ENCODE measurements at regions not wholly inside any gene's neighbourhood (a gene's known extent, or its start where the extent isn't known, plus 50 kb on each side); places are given as distances from the start of the nearest gene placed in this dataset.

DNA sequence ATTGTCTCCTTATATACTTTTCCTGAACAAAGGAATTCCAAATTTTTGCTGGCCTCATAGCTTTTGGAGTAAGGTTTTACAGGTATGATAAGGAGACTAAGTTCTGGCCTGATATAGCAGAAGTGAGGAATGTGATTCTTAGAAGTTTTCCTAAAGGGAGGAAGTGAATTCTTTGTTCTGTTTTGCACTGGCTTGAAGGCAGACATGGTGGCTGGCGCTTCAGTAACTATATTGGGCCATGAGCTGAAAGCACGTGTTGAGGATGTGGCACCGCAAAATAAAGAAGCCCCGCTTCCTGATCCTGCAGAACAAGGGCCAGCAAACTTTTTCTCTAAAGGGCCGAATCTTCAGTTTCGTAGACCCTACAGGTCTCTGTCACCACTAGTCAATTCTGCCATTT lies 224.2 kb downstream of the SNX18 start:
- DNase-seq, result no peak
- TF ChIP-seq, protein P1, sequence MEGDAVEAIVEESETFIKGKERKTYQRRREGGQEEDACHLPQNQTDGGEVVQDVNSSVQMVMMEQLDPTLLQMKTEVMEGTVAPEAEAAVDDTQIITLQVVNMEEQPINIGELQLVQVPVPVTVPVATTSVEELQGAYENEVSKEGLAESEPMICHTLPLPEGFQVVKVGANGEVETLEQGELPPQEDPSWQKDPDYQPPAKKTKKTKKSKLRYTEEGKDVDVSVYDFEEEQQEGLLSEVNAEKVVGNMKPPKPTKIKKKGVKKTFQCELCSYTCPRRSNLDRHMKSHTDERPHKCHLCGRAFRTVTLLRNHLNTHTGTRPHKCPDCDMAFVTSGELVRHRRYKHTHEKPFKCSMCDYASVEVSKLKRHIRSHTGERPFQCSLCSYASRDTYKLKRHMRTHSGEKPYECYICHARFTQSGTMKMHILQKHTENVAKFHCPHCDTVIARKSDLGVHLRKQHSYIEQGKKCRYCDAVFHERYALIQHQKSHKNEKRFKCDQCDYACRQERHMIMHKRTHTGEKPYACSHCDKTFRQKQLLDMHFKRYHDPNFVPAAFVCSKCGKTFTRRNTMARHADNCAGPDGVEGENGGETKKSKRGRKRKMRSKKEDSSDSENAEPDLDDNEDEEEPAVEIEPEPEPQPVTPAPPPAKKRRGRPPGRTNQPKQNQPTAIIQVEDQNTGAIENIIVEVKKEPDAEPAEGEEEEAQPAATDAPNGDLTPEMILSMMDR (IDR thresholded peaks at IDR 0.05), result no peak
- ATAC-seq, result no peak
- intact Hi-C loops (cut with micrococcal nuclease), result no loop called here
- POLR2A ChIA-PET, result no interaction called here
- Mint-ChIP-seq H3K36me3 (ENCODE audit: low read depth) (no peaks in the 10 kb centered on the region), H3K27ac (no peak overlapping the region), H3K4me3 (no peak overlapping the region), H3K4me1 (ENCODE audit: low read depth) (peaks cover 26% of the 10 kb centered on the region), H3K27me3 (peaks cover 3% of the 10 kb centered on the region), H3K9me3 (no peaks in the 10 kb centered on the region)
- CTCF ChIA-PET, result interaction anchor here (1.1 to 1.3 kb wide), 3 partner anchors 17 to 110 kb away, joined by 3 read pairs; no protein-coding TSS in a partner anchor

DNA sequence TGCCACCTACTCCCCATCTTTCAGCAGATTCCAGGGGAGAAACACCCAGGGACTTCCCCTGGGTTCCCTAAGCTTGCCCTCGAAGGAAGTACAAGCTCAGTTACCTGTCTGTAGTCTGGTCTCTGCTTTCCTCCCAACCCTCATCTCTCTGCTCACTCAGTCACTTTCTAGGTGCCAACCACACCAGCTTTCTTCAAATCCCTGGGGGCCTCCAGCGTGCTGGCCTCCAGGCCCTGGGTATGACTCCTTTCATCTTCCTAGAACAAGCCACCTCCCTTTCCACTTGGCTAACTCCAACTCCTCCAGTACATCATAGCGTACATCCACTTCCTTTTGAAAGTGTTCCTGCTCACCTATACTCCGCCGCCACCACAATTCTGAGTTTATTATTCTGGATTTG lies 222.6 kb downstream of the SNX18 start:
- CTCF ChIA-PET, result no interaction called here
- ATAC-seq (no peak), DNase-seq (no peak)
- TF ChIP-seq, protein P1 (IDR thresholded peaks at IDR 0.05), result no peak
- Mint-ChIP-seq H3K9me3 (no peaks in the 10 kb centered on the region), H3K27me3 (peaks cover 3% of the 10 kb centered on the region), H3K27ac (no peak overlapping the region), H3K4me1 (ENCODE audit: low read depth) (peaks cover 19% of the 10 kb centered on the region), H3K4me3 (no peak overlapping the region), H3K36me3 (ENCODE audit: low read depth) (no peaks in the 10 kb centered on the region)
- intact Hi-C loops (cut with micrococcal nuclease), result no loop called here
- POLR2A ChIA-PET, result no interaction called here

DNA sequence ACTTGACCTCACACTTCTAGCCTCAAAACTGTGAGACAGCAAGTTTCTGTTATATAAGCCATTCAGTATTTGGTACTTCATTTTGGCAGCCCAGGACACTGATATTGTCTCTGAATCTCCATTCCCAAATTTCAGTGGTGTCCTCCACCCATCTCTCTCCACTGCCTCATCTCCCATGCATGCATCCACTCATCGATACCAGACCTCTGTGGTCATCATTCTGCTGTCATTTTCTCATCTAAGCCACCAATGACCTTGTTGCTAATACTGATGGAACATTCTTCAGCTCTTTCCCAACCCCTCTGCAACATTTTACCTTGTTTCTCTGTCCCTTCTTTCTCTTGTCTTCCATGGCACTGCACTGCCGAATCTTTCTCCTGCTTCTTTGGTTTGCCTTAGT lies 221.8 kb downstream of the SNX18 start:
- intact Hi-C loops (cut with micrococcal nuclease), result no loop called here
- Mint-ChIP-seq H3K4me3 (no peak overlapping the region), H3K27me3 (peaks cover 3% of the 10 kb centered on the region), H3K4me1 (ENCODE audit: low read depth) (peaks cover 13% of the 10 kb centered on the region), H3K27ac (no peak overlapping the region), H3K9me3 (no peaks in the 10 kb centered on the region), H3K36me3 (ENCODE audit: low read depth) (no peaks in the 10 kb centered on the region)
- TF ChIP-seq, protein P1 (IDR thresholded peaks at IDR 0.05), result no peak
- ATAC-seq (no peak), DNase-seq (no peak)
- ChIA-PET CTCF (no interaction called here), POLR2A (no interaction called here)

DNA sequence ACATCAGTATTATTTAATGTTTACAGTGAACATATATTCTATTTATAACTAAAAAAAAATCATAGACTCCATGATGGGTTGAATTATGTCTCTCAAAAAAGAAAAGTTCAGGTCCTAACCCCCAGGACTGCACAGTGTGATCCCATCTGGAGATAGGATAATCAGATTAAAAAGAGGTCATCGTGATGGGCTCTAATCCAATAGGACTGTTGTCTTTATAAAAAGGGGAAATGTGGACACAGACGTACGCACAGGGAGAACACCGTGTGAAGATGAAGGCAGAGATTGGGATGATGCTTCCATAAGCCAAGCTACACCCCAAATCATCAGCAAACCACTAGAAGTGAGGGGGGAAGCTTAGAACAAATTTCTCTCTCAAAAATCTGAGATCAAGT lies 221.4 kb downstream of the SNX18 start:
- H3K27ac Mint-ChIP-seq, result no peak overlapping the region
- H3K9me3 Mint-ChIP-seq, result no peaks in the 10 kb centered on the region
- H3K4me3 Mint-ChIP-seq, result no peak overlapping the region
- ChIA-PET POLR2A (no interaction called here), CTCF (no interaction called here)
- ATAC-seq, result no peak
- TF ChIP-seq, protein P1 (IDR thresholded peaks at IDR 0.05), result no peak
- H3K36me3 Mint-ChIP-seq (ENCODE audit: low read depth), result no peaks in the 10 kb centered on the region
- H3K4me1 Mint-ChIP-seq (ENCODE audit: low read depth), result peaks cover 9% of the 10 kb centered on the region
- intact Hi-C loops (cut with micrococcal nuclease), result no loop called here
- peaks cover 3% of the 10 kb centered on the region for H3K27me3 Mint-ChIP-seq
- DNase-seq, result no peak

DNA sequence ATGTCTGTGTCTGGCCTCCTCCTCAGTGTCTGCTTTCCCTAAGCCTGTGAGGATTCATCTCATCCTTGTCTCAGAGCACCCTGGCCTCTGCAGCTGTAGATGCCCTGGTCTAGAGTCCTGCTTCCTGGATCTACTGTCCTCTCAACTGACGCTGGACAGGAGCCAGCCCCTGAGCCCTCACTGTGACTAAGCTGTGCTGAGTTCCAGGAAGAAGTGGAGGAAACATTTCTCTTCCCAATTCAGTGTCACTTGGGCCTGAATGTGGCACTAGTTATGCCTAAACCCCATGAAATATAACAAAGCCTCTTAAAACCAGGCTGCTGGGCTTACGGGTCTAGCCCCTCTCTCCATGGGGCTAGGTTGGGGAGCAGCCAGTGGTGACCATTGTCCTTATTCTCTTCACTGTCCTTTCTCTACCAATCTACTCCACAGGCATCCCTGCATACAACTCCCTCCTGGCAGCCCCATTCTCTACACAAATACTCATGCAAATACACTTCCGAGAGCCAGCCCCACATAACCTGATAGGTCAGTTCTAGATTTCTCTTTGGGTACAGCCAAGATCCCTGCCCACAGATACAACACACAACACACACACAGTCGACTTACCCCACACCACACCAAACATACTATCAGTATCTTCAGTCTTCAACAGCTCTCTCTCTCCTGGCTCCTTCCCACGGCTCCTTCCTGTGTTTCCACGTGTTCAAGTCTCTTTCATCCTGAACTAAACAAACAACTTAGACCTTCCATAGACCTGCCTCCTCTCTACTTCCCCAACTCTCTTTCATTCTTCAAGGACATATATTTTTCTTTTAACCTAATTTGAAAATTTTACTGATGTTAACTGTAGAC lies 220.8 kb downstream of the SNX18 start:
- ATAC-seq, result no peak
- no peak overlapping the region for H3K27ac Mint-ChIP-seq

More for the DNA sequence above, 220.8 kb downstream of the SNX18 start:
- peaks cover 3% of the 10 kb centered on the region for H3K27me3 Mint-ChIP-seq
- H3K4me1 Mint-ChIP-seq (ENCODE audit: low read depth), result peaks cover 4% of the 10 kb centered on the region
- no peak for DNase-seq
- no peaks in the 10 kb centered on the region for H3K36me3 Mint-ChIP-seq (ENCODE audit: low read depth)
- TF ChIP-seq, protein P1 (IDR thresholded peaks at IDR 0.05), result no peak
- ChIA-PET CTCF (interaction anchor here (1.0 kb wide), 1 partner anchor 221 kb away, joined by 3 read pairs; the partner anchor contains the start of gene SNX18), POLR2A (no interaction called here)
- intact Hi-C loops (cut with micrococcal nuclease), result no loop called here
- no peak overlapping the region for H3K4me3 Mint-ChIP-seq
- H3K9me3 Mint-ChIP-seq, result no peaks in the 10 kb centered on the region

All from activated CD8-positive, alpha-beta T cell treated with anti-CD3 and anti-CD28 coated beads for 36 hours (primary cell).